Kidney epithelial cell (primary cell): ENCODE measurements at regions not wholly inside any gene's neighbourhood (a gene's known extent, or its start where the extent isn't known, plus 50 kb on each side); places are given as distances from the start of the nearest gene placed in this dataset.

Experiments used
- DNase-seq: peaks from one replicate; pipeline ENCODE4 v3.0.0-alpha.2; 2010; ENCODE audit warnings: low read depth
- H3K27me3 ChIP-seq: 2 replicates; pipeline ENCODE4 v1.6.0; 2011; ENCODE audit warnings: low read length; ENCODE audit not compliant: control insufficient read depth, insufficient read depth
- H3K36me3 ChIP-seq: 2 replicates; pipeline ENCODE4 v1.5.1; 2011; ENCODE audit warnings: low read length; ENCODE audit not compliant: control insufficient read depth, insufficient read depth
- H3K4me3 ChIP-seq: 2 replicates; pipeline ENCODE4 v1.5.1; 2011; ENCODE audit warnings: low read depth, mild to moderate bottlenecking, control low read depth, low read length
- TF ChIP-seq, protein P1 (sequence below): IDR thresholded peaks from 2 replicates; pipeline ENCODE4 v1.5.1; 2011; ENCODE audit warnings: mild to moderate bottlenecking, moderate library complexity, low read length, control low read depth, inconsistent platforms; ENCODE audit not compliant: insufficient read depth, poor library complexity, severe bottlenecking

DNA sequence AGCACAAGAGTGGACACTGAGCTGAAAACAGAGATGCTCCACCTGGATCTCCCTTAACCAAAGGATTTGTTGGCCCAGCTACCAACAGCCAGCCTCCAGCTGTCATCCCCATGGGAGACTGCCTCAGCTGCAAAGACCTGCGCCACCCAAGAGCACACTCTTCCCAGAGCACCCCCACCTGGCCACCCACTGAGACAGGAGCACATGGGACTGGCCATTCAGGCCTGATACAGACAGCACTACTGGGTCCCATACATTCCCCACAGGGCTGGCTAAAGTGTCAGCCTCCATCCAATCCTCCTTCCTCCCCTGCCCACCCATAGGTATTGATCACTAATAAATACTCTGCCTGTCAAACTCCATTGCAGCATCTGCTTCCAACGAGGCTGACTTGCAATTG, 241.5 kb downstream of the BCL11B start:
- Histone ChIP-seq H3K4me3 (no peak overlapping the region), H3K36me3 (no peaks in the 10 kb centered on the region), H3K27me3 (no peaks in the 10 kb centered on the region)
- TF ChIP-seq, protein P1, sequence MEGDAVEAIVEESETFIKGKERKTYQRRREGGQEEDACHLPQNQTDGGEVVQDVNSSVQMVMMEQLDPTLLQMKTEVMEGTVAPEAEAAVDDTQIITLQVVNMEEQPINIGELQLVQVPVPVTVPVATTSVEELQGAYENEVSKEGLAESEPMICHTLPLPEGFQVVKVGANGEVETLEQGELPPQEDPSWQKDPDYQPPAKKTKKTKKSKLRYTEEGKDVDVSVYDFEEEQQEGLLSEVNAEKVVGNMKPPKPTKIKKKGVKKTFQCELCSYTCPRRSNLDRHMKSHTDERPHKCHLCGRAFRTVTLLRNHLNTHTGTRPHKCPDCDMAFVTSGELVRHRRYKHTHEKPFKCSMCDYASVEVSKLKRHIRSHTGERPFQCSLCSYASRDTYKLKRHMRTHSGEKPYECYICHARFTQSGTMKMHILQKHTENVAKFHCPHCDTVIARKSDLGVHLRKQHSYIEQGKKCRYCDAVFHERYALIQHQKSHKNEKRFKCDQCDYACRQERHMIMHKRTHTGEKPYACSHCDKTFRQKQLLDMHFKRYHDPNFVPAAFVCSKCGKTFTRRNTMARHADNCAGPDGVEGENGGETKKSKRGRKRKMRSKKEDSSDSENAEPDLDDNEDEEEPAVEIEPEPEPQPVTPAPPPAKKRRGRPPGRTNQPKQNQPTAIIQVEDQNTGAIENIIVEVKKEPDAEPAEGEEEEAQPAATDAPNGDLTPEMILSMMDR = no peak
- no peak for DNase-seq

DNA sequence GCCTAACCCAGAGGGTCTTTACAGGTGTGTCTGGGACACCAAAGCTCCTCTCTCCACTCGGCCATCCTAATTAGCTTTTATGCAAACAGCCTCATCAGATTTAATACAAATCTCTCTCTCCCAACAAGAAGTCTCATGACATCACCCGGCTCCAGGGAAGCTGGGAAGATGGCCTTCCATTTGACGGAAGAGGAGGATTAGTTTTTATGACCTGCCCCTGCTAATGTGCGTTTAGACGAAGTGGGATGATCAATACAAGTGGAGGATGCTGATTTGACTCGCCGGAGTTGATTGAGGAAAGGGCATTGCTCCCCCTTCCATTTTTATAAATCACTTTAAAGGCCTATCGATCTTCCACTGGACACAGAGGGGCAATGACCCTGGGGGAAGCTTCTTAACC, 239.2 kb downstream of the BCL11B start:
- Histone ChIP-seq H3K36me3 (no peaks in the 10 kb centered on the region), H3K27me3 (no peaks in the 10 kb centered on the region), H3K4me3 (no peak overlapping the region)
- DNase-seq = no peak
- TF ChIP-seq, protein P1 = no peak

DNA sequence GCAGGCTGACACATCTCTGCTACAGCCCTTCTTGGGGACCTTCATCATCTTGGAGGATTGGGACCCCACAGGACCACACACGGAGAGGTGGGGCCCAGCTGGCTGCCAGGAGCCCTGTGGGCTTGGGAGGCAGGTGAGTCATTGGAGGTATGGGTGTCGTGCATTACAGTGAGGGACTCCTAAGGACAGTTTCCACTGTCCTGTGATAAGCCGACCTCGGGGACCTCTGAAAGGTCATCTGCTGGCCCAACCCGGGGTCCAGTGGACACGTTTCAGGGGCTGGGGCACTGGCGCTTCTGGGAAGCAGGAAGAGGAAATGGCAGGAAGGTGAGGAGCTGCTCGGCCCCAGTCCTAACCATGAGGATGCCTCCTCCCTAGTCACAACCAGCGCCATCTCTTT, 238.0 kb downstream of the BCL11B start:
- Histone ChIP-seq H3K4me3 (no peak overlapping the region), H3K36me3 (no peaks in the 10 kb centered on the region), H3K27me3 (no peaks in the 10 kb centered on the region)
- TF ChIP-seq, protein P1 = no peak
- DNase-seq = no peak

DNA sequence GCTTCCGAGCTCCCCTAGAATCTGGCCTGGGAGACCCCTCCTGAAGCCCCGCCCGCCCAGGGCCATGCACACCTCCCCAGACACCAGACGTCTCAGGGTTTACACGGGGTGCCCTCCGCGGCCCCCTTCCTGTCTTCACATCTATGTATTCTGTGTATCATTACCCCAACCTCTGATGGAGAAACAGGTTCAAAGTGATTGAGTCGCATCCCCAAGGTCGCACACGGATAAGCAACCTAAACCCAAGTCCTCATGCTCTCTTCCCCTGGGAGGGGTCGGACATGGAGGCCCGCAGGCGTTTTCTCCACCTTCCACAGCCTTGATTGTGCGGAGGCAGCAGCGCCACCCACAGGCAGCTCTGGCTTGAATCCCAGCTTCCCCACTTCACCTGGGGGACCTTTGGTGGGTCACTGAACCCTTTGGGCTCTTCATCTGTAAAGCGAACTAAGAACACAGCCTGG, 237.3 kb downstream of the BCL11B start:
- TF ChIP-seq, protein P1 = no peak
- Histone ChIP-seq H3K36me3 (no peaks in the 10 kb centered on the region), H3K4me3 (no peak overlapping the region), H3K27me3 (no peaks in the 10 kb centered on the region)
- DNase-seq = no peak

DNA sequence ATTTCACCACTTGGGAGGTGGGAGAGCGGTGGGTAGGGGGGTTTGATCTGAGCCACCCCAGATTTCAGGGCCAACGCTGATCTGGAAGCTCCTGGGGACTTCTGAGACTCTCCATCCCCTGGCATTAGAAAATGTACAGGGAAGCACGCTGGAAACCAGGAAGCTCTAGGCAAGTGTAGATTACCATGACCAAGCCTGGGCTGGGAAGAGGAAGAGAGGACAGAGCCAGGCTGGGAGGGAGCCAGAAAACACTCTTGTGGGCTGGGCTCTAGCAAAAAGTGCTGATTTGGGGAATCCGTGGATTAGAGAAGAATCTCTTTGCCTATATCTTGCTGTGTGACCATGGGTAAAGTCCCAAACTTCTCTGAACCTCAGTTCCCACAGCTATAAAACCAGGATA, 236.7 kb downstream of the BCL11B start:
- DNase-seq = no peak
- TF ChIP-seq, protein P1 = no peak
- no peaks in the 10 kb centered on the region for H3K36me3 ChIP-seq
- no peaks in the 10 kb centered on the region for H3K27me3 ChIP-seq
- no peak overlapping the region for H3K4me3 ChIP-seq
